H9 (cell line): ENCODE measurements at regions not wholly inside any gene's neighbourhood (a gene's known extent, or its start where the extent isn't known, plus 50 kb on each side); places are given as distances from the start of the nearest gene placed in this dataset.

Source experiments
- DNase-seq: peaks from one replicate; pipeline ENCODE4 v3.0.0-alpha.2; 2017
- H2AFZ ChIP-seq: one replicate; pipeline ENCODE4 v1.6.1; 2013; ENCODE audit warnings: mild to moderate bottlenecking, low read length, control low read depth, moderate library complexity
- H2AK5ac ChIP-seq: 2 replicates; pipeline ENCODE4 v1.6.1; 2013; ENCODE audit warnings: low read length, control low read depth, mixed read lengths; ENCODE audit not compliant: insufficient read length
- H2BK120ac ChIP-seq: one replicate; pipeline ENCODE4 v1.6.1; 2013; ENCODE audit warnings: low read depth, mild to moderate bottlenecking, low read length, control low read depth, inconsistent platforms; ENCODE audit not compliant: poor library complexity, severe bottlenecking
- H2BK12ac ChIP-seq: 2 replicates; pipeline ENCODE4 v1.6.1; 2013; ENCODE audit warnings: low read length, control low read depth, mixed read lengths, low read depth; ENCODE audit not compliant: insufficient read length
- H2BK15ac ChIP-seq: 2 replicates; pipeline ENCODE4 v1.6.1; 2013; ENCODE audit warnings: low read depth, low read length, control low read depth
- H2BK20ac ChIP-seq: one replicate; pipeline ENCODE4 v1.6.1; 2013; ENCODE audit warnings: low read depth, mild to moderate bottlenecking, low read length, control low read depth, inconsistent platforms; ENCODE audit not compliant: poor library complexity, severe bottlenecking
- H2BK5ac ChIP-seq: 2 replicates; pipeline ENCODE4 v1.6.1; 2013; ENCODE audit warnings: low read length, control low read depth, mixed read lengths; ENCODE audit not compliant: insufficient read length
- H3K14ac ChIP-seq: 2 replicates; pipeline ENCODE4 v1.6.1; 2013; ENCODE audit warnings: low read length, control low read depth; ENCODE audit not compliant: insufficient read depth
- H3K18ac ChIP-seq: 2 replicates; pipeline ENCODE4 v1.6.1; 2013; ENCODE audit warnings: low read depth, mild to moderate bottlenecking, mixed read lengths, low read length, control low read depth; ENCODE audit not compliant: insufficient read length
- H3K23ac ChIP-seq: 2 replicates; pipeline ENCODE4 v1.6.1; 2013; ENCODE audit warnings: low read length, control low read depth, mixed read lengths, low read depth; ENCODE audit not compliant: insufficient read length
- H3K23me2 ChIP-seq: 2 replicates; pipeline ENCODE4 v1.6.1; 2013; ENCODE audit warnings: low read depth, mild to moderate bottlenecking, mixed read lengths, low read length, control low read depth; ENCODE audit not compliant: insufficient read length, poor library complexity, severe bottlenecking
- H3K27ac ChIP-seq: 2 replicates; pipeline ENCODE4 v1.5.1; 2013; ENCODE audit warnings: low read length, control low read depth, mixed read lengths, low read depth; ENCODE audit not compliant: insufficient read length
- H3K27me3 ChIP-seq: 2 replicates; pipeline ENCODE4 v1.6.1; 2013; ENCODE audit warnings: low read length, control low read depth, inconsistent platforms; ENCODE audit not compliant: insufficient read depth
- H3K4ac ChIP-seq: 2 replicates; pipeline ENCODE4 v1.6.1; 2013; ENCODE audit warnings: low read depth, mild to moderate bottlenecking, control low read depth, inconsistent platforms, low read length, moderate library complexity
- H3K4me1 ChIP-seq: 2 replicates; pipeline ENCODE4 v1.6.1; 2013; ENCODE audit warnings: low read length, control low read depth, inconsistent platforms; ENCODE audit not compliant: insufficient read depth
- H3K4me2 ChIP-seq: 2 replicates; pipeline ENCODE4 v1.6.1; 2013; ENCODE audit warnings: low read length, control low read depth, mixed read lengths; ENCODE audit not compliant: insufficient read length, insufficient read depth
- H3K56ac ChIP-seq: 2 replicates; pipeline ENCODE4 v1.6.1; 2013; ENCODE audit warnings: low read depth, mild to moderate bottlenecking, mixed read lengths, low read length, control low read depth; ENCODE audit not compliant: insufficient read length
- H3K79me1 ChIP-seq: 2 replicates; pipeline ENCODE4 v1.6.1; 2013; ENCODE audit warnings: low read depth, mild to moderate bottlenecking, moderate library complexity, low read length, control low read depth, inconsistent platforms; ENCODE audit not compliant: insufficient read depth, poor library complexity, severe bottlenecking
- H3K79me2 ChIP-seq: 2 replicates; pipeline ENCODE4 v1.6.1; 2013; ENCODE audit warnings: low read length, control low read depth, inconsistent platforms; ENCODE audit not compliant: insufficient read depth
- H3K9ac ChIP-seq: 2 replicates; pipeline ENCODE4 v1.6.1; 2013; ENCODE audit warnings: low read length, control low read depth, mixed read lengths; ENCODE audit not compliant: insufficient read length; ENCODE audit errors: extremely low read depth
- H3K9me3 ChIP-seq: one replicate; pipeline ENCODE4 v1.6.1; 2013; ENCODE audit warnings: low read depth, low read length, inconsistent platforms; ENCODE audit not compliant: control insufficient read depth
- H3T11ph ChIP-seq: one replicate; pipeline ENCODE4 v1.6.1; 2013; ENCODE audit warnings: mild to moderate bottlenecking, low read length, control low read depth, inconsistent platforms
- H4K20me1 ChIP-seq: one replicate; pipeline ENCODE4 v1.6.1; 2013; ENCODE audit not compliant: control insufficient read depth, insufficient read length, insufficient read depth
- H4K5ac ChIP-seq: 2 replicates; pipeline ENCODE4 v1.6.1; 2013; ENCODE audit warnings: low read depth, mild to moderate bottlenecking, mixed read lengths, low read length, control low read depth; ENCODE audit not compliant: insufficient read length
- H4K8ac ChIP-seq: replicated peaks from 2 replicates; pipeline ENCODE4 v1.6.1; 2013; ENCODE audit warnings: low read length, control low read depth, mixed read lengths, low read depth; ENCODE audit not compliant: insufficient read length
- H4K91ac ChIP-seq: 2 replicates; pipeline ENCODE4 v1.6.1; 2013; ENCODE audit warnings: low read depth, mild to moderate bottlenecking, moderate library complexity, mixed read lengths, low read length, control low read depth; ENCODE audit not compliant: insufficient read length
- H3K27ac Mint-ChIP-seq, 3 experiments: 2 replicates in 2 of 3; 3 replicates in 1 of 3; pipeline ENCODE4 v1.8.0; 2020 to 2021; ENCODE audit warnings: mixed read lengths in 3 of 3, mild to moderate bottlenecking in 1 of 3, moderate library complexity in 1 of 3
- H3K27me3 Mint-ChIP-seq: 2 replicates; pipeline ENCODE4 v1.8.0; 2021; ENCODE audit warnings: low read depth, mild to moderate bottlenecking, moderate library complexity, mixed read lengths
- H3K36me3 Mint-ChIP-seq, 3 experiments: 2 replicates in 2 of 3; 3 replicates in 1 of 3; pipeline ENCODE4 v1.8.0; 2020 to 2021; ENCODE audit warnings: low read depth in 3 of 3, mixed read lengths in 3 of 3; ENCODE audit not compliant: insufficient read depth in 1 of 3
- H3K4me1 Mint-ChIP-seq, 2 experiments: 2 replicates each; pipeline ENCODE4 v1.8.0; 2020; ENCODE audit warnings: mixed read lengths in 2 of 2
- H3K4me3 Mint-ChIP-seq, 2 experiments: 2 replicates in 1 of 2; 3 replicates in 1 of 2; pipeline ENCODE4 v1.8.0; 2020 to 2021; ENCODE audit warnings: mild to moderate bottlenecking in 2 of 2, mixed read lengths in 2 of 2, moderate library complexity in 1 of 2
- H3K9me3 Mint-ChIP-seq, 2 experiments: 2 replicates in 1 of 2; 3 replicates in 1 of 2; pipeline ENCODE4 v1.8.0; 2020; ENCODE audit warnings: mild to moderate bottlenecking in 2 of 2, mixed read lengths in 2 of 2, moderate library complexity in 1 of 2
- CTCF ChIP-seq: fragments of 200-600 bp; sonication (generic); conservative IDR thresholded peaks from 3 replicates; pipeline ENCODE4 v1.8.0; 2021; ENCODE audit warnings: antibody characterized with exemption, mild to moderate bottlenecking
- WGBS: extraction: QIAGEN DNeasy Blood & Tissue Kit; methylation state at CpG from one replicate; pipeline ENCODE4 v1.1.7; 2013; ENCODE audit warnings: missing lambda C conversion rate, low lambda C conversion rate, mixed read lengths; ENCODE audit not compliant: insufficient read length; ENCODE audit errors: extremely low coverage; 5-methylcytosine and 5-hydroxymethylcytosine counted together

GRCh38 chr15:38053205-38053604 lies 118.8 kb downstream of the TMCO5A start:
- H3K4me2 ChIP-seq: no peak overlapping the region
- Mint-ChIP-seq H3K4me3 (no peak overlapping the region), H3K9me3 (no peaks in the 10 kb centered on the region), H3K4me1 (peaks cover 9 to 10% of the 10 kb centered on the region in 2 experiments), H3K36me3 (no peaks in the 10 kb centered on the region), H3K27me3 (no peaks in the 10 kb centered on the region), H3K27ac (no peak overlapping the region)
- no peak overlapping the region for H3K9ac ChIP-seq
- no peak overlapping the region for H2AK5ac ChIP-seq
- no peaks in the 10 kb centered on the region for H3K79me2 ChIP-seq
- no peak overlapping the region for H3K56ac ChIP-seq
- no peak overlapping the region for H4K91ac ChIP-seq
- no peak overlapping the region for H2BK120ac ChIP-seq
- TF ChIP-seq CTCF: no peak
- DNase-seq: no peak
- no peak overlapping the region for H4K5ac ChIP-seq
- no peaks in the 10 kb centered on the region for H3K79me1 ChIP-seq
- H4K20me1 ChIP-seq: no peaks in the 10 kb centered on the region
- H2BK15ac ChIP-seq: no peak overlapping the region
- H3K9me3 ChIP-seq: no peaks in the 10 kb centered on the region
- no peak overlapping the region for H3K14ac ChIP-seq
- no peak overlapping the region for H2BK20ac ChIP-seq
- H3K23ac ChIP-seq: no peak overlapping the region
- no peak overlapping the region for H2BK12ac ChIP-seq
- no peaks in the 10 kb centered on the region for H3K4me1 ChIP-seq
- no peaks in the 10 kb centered on the region for H3K27me3 ChIP-seq
- H3K4ac ChIP-seq: no peak overlapping the region
- H4K8ac ChIP-seq: no peak overlapping the region
- H3K23me2 ChIP-seq: no peaks in the 10 kb centered on the region
- no peak overlapping the region for H2BK5ac ChIP-seq
- no peak overlapping the region for H3T11ph ChIP-seq
- H2AFZ ChIP-seq: no peak overlapping the region
- WGBS: no CpG with 5 or more reads among the region's 2 CpGs
- no peak overlapping the region for H3K27ac ChIP-seq
- no peak overlapping the region for H3K18ac ChIP-seq
